ENCODE measurements at regions not wholly inside any gene's neighbourhood (a gene's known extent, or its start where the extent isn't known, plus 50 kb on each side); places are given as distances from the start of the nearest gene placed in this dataset.

DNA sequence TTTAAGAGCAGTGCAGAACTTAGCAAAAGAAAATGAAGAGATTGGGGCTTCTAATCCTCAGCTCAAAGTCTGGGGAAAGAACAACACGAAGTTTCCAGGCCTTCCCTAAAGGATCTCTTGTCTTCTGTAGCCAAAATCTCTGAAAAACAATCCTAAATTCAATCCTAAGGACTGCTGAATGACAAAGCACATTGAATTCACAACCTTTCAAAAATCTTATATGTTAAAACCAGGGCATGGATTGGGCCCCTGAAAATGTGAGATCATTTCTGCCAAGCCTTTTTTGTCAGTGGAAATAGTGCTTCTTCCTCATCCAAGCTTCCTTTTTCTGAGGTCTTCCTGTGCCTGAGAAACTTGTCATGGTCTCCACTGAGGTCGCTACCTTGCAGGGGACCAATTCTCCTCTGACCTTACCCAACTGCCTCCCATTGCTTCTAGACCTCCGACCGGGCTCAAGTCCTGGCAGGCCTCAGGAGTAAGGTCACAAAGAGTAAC lies 126.2 kb upstream of the ARID1B start:
- no peak for TF ChIP-seq POLR2A (IDR thresholded peaks at IDR 0.05; ENCODE audit: extremely low read depth, insufficient read length)
- no peak for DNase-seq (ENCODE audit: low read depth)
- H3K4me3 ChIP-seq (ENCODE audit: low read depth, low read length), result no peak overlapping the region

GRCh38 chr6:156648616-156649015 lies 128.6 kb upstream of the ARID1B start:
- H3K4me3 ChIP-seq (ENCODE audit: low read depth, low read length), result no peak overlapping the region
- no peak for DNase-seq (ENCODE audit: low read depth)
- no peak for TF ChIP-seq POLR2A (IDR thresholded peaks at IDR 0.05; ENCODE audit: extremely low read depth, insufficient read length)

DNA sequence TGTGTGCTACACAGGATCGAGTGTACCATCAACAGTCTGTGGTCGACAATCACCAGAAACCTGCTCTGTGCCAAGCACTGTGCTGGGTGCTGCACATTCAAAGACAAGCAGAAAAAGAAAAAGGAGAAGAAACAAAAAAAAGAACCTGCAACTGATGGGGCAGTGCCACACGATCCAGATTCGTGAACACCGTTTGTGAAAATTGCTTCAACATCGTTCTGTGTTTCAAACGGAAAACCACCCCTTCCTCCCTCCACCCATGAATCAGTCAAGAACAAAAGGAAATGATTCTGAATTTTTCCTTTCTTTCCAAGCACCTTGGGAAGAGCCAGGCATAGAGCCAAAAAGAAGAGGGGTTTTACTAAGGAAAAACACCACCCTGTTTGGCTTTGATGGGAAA lies 129.2 kb upstream of the ARID1B start:
- DNase-seq (ENCODE audit: low read depth), result no peak
- TF ChIP-seq MYC (IDR thresholded peaks at IDR 0.05; ENCODE audit: low read depth, low read length) (no peak), POLR2A (IDR thresholded peaks at IDR 0.05; ENCODE audit: extremely low read depth, insufficient read length) (no peak)
- TF ChIP-seq, protein P1, sequence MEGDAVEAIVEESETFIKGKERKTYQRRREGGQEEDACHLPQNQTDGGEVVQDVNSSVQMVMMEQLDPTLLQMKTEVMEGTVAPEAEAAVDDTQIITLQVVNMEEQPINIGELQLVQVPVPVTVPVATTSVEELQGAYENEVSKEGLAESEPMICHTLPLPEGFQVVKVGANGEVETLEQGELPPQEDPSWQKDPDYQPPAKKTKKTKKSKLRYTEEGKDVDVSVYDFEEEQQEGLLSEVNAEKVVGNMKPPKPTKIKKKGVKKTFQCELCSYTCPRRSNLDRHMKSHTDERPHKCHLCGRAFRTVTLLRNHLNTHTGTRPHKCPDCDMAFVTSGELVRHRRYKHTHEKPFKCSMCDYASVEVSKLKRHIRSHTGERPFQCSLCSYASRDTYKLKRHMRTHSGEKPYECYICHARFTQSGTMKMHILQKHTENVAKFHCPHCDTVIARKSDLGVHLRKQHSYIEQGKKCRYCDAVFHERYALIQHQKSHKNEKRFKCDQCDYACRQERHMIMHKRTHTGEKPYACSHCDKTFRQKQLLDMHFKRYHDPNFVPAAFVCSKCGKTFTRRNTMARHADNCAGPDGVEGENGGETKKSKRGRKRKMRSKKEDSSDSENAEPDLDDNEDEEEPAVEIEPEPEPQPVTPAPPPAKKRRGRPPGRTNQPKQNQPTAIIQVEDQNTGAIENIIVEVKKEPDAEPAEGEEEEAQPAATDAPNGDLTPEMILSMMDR (IDR thresholded peaks at IDR 0.05; ENCODE audit: low read depth, low read length), result no peak
- TF ChIP-seq, protein P2, sequence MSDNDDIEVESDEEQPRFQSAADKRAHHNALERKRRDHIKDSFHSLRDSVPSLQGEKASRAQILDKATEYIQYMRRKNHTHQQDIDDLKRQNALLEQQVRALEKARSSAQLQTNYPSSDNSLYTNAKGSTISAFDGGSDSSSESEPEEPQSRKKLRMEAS (IDR thresholded peaks at IDR 0.05; ENCODE audit: low read depth, low read length), result no peak
- no peak overlapping the region for H3K4me3 ChIP-seq (ENCODE audit: low read depth, low read length)

GRCh38 chr6:156647140-156647784 lies 129.9 kb upstream of the ARID1B start:
- no peak overlapping the region for H3K4me3 ChIP-seq (ENCODE audit: low read depth, low read length)
- DNase-seq (ENCODE audit: low read depth), result no peak
- TF ChIP-seq MYC (IDR thresholded peaks at IDR 0.05; ENCODE audit: low read depth, low read length) (no peak), POLR2A (IDR thresholded peaks at IDR 0.05; ENCODE audit: extremely low read depth, insufficient read length) (no peak)
- TF ChIP-seq, protein P2 (IDR thresholded peaks at IDR 0.05; ENCODE audit: low read depth, low read length), result no peak
- TF ChIP-seq, protein P1 (IDR thresholded peaks at IDR 0.05; ENCODE audit: low read depth, low read length), result no peak

GRCh38 chr6:156646496-156646895 lies 130.7 kb upstream of the ARID1B start:
- no peak for DNase-seq (ENCODE audit: low read depth)
- no peak overlapping the region for H3K4me3 ChIP-seq (ENCODE audit: low read depth, low read length)
- TF ChIP-seq, protein P2 (IDR thresholded peaks at IDR 0.05; ENCODE audit: low read depth, low read length), result no peak
- TF ChIP-seq MYC (IDR thresholded peaks at IDR 0.05; ENCODE audit: low read depth, low read length) (no peak), POLR2A (IDR thresholded peaks at IDR 0.05; ENCODE audit: extremely low read depth, insufficient read length) (no peak)
- TF ChIP-seq, protein P1 (IDR thresholded peaks at IDR 0.05; ENCODE audit: low read depth, low read length), result no peak

DNA sequence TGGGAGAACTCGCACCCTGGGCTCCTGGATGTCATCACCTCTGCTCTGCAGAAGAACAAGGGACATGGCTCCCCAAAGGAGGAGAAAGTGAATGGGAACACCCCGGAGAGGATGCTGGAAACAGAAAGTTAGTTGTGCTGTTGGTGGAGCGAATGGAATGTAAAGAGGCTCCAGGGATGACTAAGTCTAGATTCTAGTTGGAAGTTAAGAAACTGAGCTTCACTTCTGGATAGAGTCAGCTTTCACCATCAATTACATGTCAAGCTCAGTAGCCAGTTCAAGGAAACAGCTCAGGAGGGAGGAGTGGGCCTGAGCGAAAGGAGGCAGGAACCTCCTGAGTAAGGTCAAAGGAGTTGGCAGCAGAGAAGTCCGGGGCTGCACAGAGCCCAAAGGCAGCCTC lies 132.1 kb upstream of the ARID1B start:
- H3K4me3 ChIP-seq (ENCODE audit: low read depth, low read length), result no peak overlapping the region
- DNase-seq (ENCODE audit: low read depth), result no peak
- TF ChIP-seq POLR2A (IDR thresholded peaks at IDR 0.05; ENCODE audit: extremely low read depth, insufficient read length), result no peak
- TF ChIP-seq, protein P1 (IDR thresholded peaks at IDR 0.05; ENCODE audit: low read depth, low read length), result no peak
- no peak for TF ChIP-seq MYC (IDR thresholded peaks at IDR 0.05; ENCODE audit: low read depth, low read length)
- TF ChIP-seq, protein P2 (IDR thresholded peaks at IDR 0.05; ENCODE audit: low read depth, low read length), result no peak
